Mucosa of rectum (tissue), 2 donors: ENCODE measurements at regions not wholly inside any gene's neighbourhood (a gene's known extent, or its start where the extent isn't known, plus 50 kb on each side); places are given as distances from the start of the nearest gene placed in this dataset.

Experiments used
- H3K27ac ChIP-seq, 2 donors: one replicate each; pipeline ENCODE4 v1.7.0; 2013; ENCODE audit warnings: inconsistent platforms in 2 of 2, low read depth in 2 of 2, low read length in 2 of 2
- H3K27me3 ChIP-seq, 2 donors: one replicate each; pipeline ENCODE4 v1.7.0; 2013; ENCODE audit warnings: low read length in 2 of 2; ENCODE audit not compliant: control insufficient read depth in 2 of 2, insufficient read depth in 2 of 2
- H3K36me3 ChIP-seq, 2 donors: one replicate each; pipeline ENCODE4 v1.7.0; 2013; ENCODE audit warnings: low read length in 2 of 2; ENCODE audit not compliant: control insufficient read depth in 2 of 2, insufficient read depth in 2 of 2
- H3K4me1 ChIP-seq, 2 donors: one replicate each; pipeline ENCODE4 v1.7.0; 2013; ENCODE audit warnings: low read length in 2 of 2, mild to moderate bottlenecking in 1 of 2; ENCODE audit not compliant: control insufficient read depth in 2 of 2, insufficient read depth in 2 of 2
- H3K4me3 ChIP-seq, 2 donors: one replicate each; pipeline ENCODE4 v1.7.0; 2013; ENCODE audit warnings: low read length in 2 of 2
- H3K9ac ChIP-seq, 2 donors: one replicate each; pipeline ENCODE4 v1.7.0; 2013; ENCODE audit warnings: low read length in 2 of 2, low read depth in 1 of 2, mild to moderate bottlenecking in 1 of 2
- H3K9me3 ChIP-seq, 2 donors: one replicate each; pipeline ENCODE4 v1.7.0; 2013; ENCODE audit warnings: low read length in 2 of 2; ENCODE audit not compliant: control insufficient read depth in 2 of 2
- donor health status: healthy.
- donor health status: Normal muscosa, but diverticular disease.

GRCh38 chr5:174315471-174315870, 270.0 kb downstream of the NSG2 start:
- Histone ChIP-seq H3K36me3 (no peaks in the 10 kb centered on the region), H3K4me3 (no peak overlapping the region), H3K27ac (no peak overlapping the region), H3K9me3 (no peaks in the 10 kb centered on the region), H3K27me3 (peaks cover 8 to 13% of the 10 kb centered on the region in 2 donors), H3K9ac (no peak overlapping the region), H3K4me1 (no peaks in the 10 kb centered on the region)

- no peak overlapping the region for H3K27ac ChIP-seq
- H3K4me1 ChIP-seq, result no peaks in the 10 kb centered on the region
- H3K27me3 ChIP-seq, result peaks cover 8 to 13% of the 10 kb centered on the region in 2 donors
- no peak overlapping the region for H3K9ac ChIP-seq
- H3K36me3 ChIP-seq, result no peaks in the 10 kb centered on the region
- no peak overlapping the region for H3K4me3 ChIP-seq
- no peaks in the 10 kb centered on the region for H3K9me3 ChIP-seq
Measured at GRCh38 chr5:174315871-174316270, 270.4 kb downstream of the NSG2 start.

GRCh38 chr5:174316326-174316725, 270.8 kb downstream of the NSG2 start:
- no peak overlapping the region for H3K27ac ChIP-seq
- no peaks in the 10 kb centered on the region for H3K36me3 ChIP-seq
- no peaks in the 10 kb centered on the region for H3K9me3 ChIP-seq
- H3K4me3 ChIP-seq, result no peak overlapping the region
- no peak overlapping the region for H3K9ac ChIP-seq
- H3K4me1 ChIP-seq, result no peaks in the 10 kb centered on the region
- H3K27me3 ChIP-seq, result peaks cover 5 to 13% of the 10 kb centered on the region in 2 donors

- no peaks in the 10 kb centered on the region for H3K9me3 ChIP-seq
- H3K36me3 ChIP-seq, result no peaks in the 10 kb centered on the region
- no peak overlapping the region for H3K27ac ChIP-seq
- H3K27me3 ChIP-seq, result peaks cover 2 to 13% of the 10 kb centered on the region in 2 donors
- no peak overlapping the region for H3K9ac ChIP-seq
- H3K4me1 ChIP-seq, result no peaks in the 10 kb centered on the region
- no peak overlapping the region for H3K4me3 ChIP-seq
Measured at GRCh38 chr5:174317256-174317894, 271.9 kb downstream of the NSG2 start.

- no peaks in the 10 kb centered on the region for H3K36me3 ChIP-seq
- no peak overlapping the region for H3K27ac ChIP-seq
- peaks cover 0 to 5% of the 10 kb centered on the region in 2 donors for H3K27me3 ChIP-seq
- no peaks in the 10 kb centered on the region for H3K9me3 ChIP-seq
- H3K4me3 ChIP-seq, result no peak overlapping the region
- no peak overlapping the region for H3K9ac ChIP-seq
- no peaks in the 10 kb centered on the region for H3K4me1 ChIP-seq
Measured at GRCh38 chr5:174318578-174318977, 273.1 kb downstream of the NSG2 start.

GRCh38 chr5:174319551-174319950, 274.0 kb downstream of the NSG2 start:
- Histone ChIP-seq H3K4me3 (no peak overlapping the region), H3K27me3 (peaks cover 0 to 8% of the 10 kb centered on the region in 2 donors), H3K9ac (no peak overlapping the region), H3K4me1 (no peaks in the 10 kb centered on the region), H3K36me3 (no peaks in the 10 kb centered on the region), H3K9me3 (no peaks in the 10 kb centered on the region), H3K27ac (no peak overlapping the region)

GRCh38 chr5:174320051-174320450, 274.5 kb downstream of the NSG2 start:
- Histone ChIP-seq H3K27ac (no peak overlapping the region), H3K36me3 (no peaks in the 10 kb centered on the region), H3K9me3 (no peaks in the 10 kb centered on the region), H3K4me1 (no peaks in the 10 kb centered on the region), H3K27me3 (peaks cover 0 to 8% of the 10 kb centered on the region in 2 donors), H3K4me3 (no peak overlapping the region), H3K9ac (no peak overlapping the region)

- H3K4me1 ChIP-seq, result no peaks in the 10 kb centered on the region
- H3K27ac ChIP-seq, result no peak overlapping the region
- peaks cover 0 to 8% of the 10 kb centered on the region in 2 donors for H3K27me3 ChIP-seq
- no peak overlapping the region for H3K4me3 ChIP-seq
- H3K36me3 ChIP-seq, result no peaks in the 10 kb centered on the region
- H3K9me3 ChIP-seq, result no peaks in the 10 kb centered on the region
- no peak overlapping the region for H3K9ac ChIP-seq
Measured at GRCh38 chr5:174323878-174324281, 278.4 kb downstream of the NSG2 start.

- Histone ChIP-seq H3K36me3 (no peaks in the 10 kb centered on the region), H3K9me3 (no peaks in the 10 kb centered on the region), H3K4me1 (no peaks in the 10 kb centered on the region), H3K27ac (no peak overlapping the region), H3K9ac (no peak overlapping the region), H3K27me3 (peaks cover 0 to 8% of the 10 kb centered on the region in 2 donors), H3K4me3 (no peak overlapping the region)
Measured at GRCh38 chr5:174324680-174325079, 279.2 kb downstream of the NSG2 start.

- peaks cover 0 to 3% of the 10 kb centered on the region in 2 donors for H3K27me3 ChIP-seq
- H3K4me1 ChIP-seq, result no peaks in the 10 kb centered on the region
- H3K9ac ChIP-seq, result no peak overlapping the region
- no peak overlapping the region for H3K4me3 ChIP-seq
- no peak overlapping the region for H3K27ac ChIP-seq
- no peaks in the 10 kb centered on the region for H3K9me3 ChIP-seq
- no peaks in the 10 kb centered on the region for H3K36me3 ChIP-seq
Measured at GRCh38 chr5:174325431-174325830, 279.9 kb downstream of the NSG2 start.
